Stimulated activated CD8-positive, alpha-beta memory T cell treated with anti-CD3 and anti-CD28 coated beads, Interleukin-7, amount 100 ng/mL, for 48 hours (primary cell): ENCODE measurements at regions not wholly inside any gene's neighbourhood (a gene's known extent, or its start where the extent isn't known, plus 50 kb on each side); places are given as distances from the start of the nearest gene placed in this dataset.

ENCODE experiments used
- DNase-seq, 2 donors: peaks; one replicate each; pipeline ENCODE4 v3.0.0-alpha.2; 2020; ENCODE audit warnings: low read depth in 1 of 2; ENCODE audit errors: extremely low read depth in 1 of 2

GRCh38 chr13:21949818-21950429 lies 279.1 kb downstream of the FGF9 start:
- DNase-seq: no peak

- DNase-seq: no peak
Measured at GRCh38 chr13:21956666-21957065, 285.8 kb downstream of the FGF9 start.

GRCh38 chr13:21957833-21958232 lies 287.0 kb downstream of the FGF9 start:
- no peak for DNase-seq

- no peak for DNase-seq
Measured at GRCh38 chr13:21960108-21960507, 289.2 kb downstream of the FGF9 start.

- no peak for DNase-seq
Measured at GRCh38 chr13:21964686-21965085, 293.8 kb downstream of the FGF9 start.

- DNase-seq: no peak
Measured at GRCh38 chr13:21965095-21965494, 294.2 kb downstream of the FGF9 start.

GRCh38 chr13:21966014-21966413 lies 295.1 kb downstream of the FGF9 start:
- no peak for DNase-seq

GRCh38 chr13:21967871-21968270 lies 297.0 kb downstream of the FGF9 start:
- no peak for DNase-seq

- DNase-seq: no peak
Measured at GRCh38 chr13:21970172-21970571, 299.3 kb downstream of the FGF9 start.

GRCh38 chr13:21970918-21971317 lies 300.0 kb downstream of the FGF9 start:
- no peak for DNase-seq

- no peak for DNase-seq
Measured at GRCh38 chr13:21971662-21972621, 301.1 kb downstream of the FGF9 start.

- DNase-seq: no peak
Measured at GRCh38 chr13:21973437-21974125, 302.7 kb downstream of the FGF9 start.

GRCh38 chr13:21974741-21975140 lies 303.9 kb downstream of the FGF9 start:
- DNase-seq: no peak

- DNase-seq: no peak
Measured at GRCh38 chr13:21976159-21976558, 305.3 kb downstream of the FGF9 start.

GRCh38 chr13:21979161-21979806 lies 308.4 kb downstream of the FGF9 start:
- DNase-seq: no peak

GRCh38 chr13:21980049-21980448 lies 309.2 kb downstream of the FGF9 start:
- no peak for DNase-seq

- DNase-seq: no peak
Measured at GRCh38 chr13:21984156-21984555, 313.3 kb downstream of the FGF9 start.

- no peak for DNase-seq
Measured at GRCh38 chr13:21986602-21987001, 315.7 kb downstream of the FGF9 start.

- no peak for DNase-seq
Measured at GRCh38 chr13:21987793-21988192, 316.9 kb downstream of the FGF9 start.

GRCh38 chr13:21988624-21989023 lies 317.8 kb downstream of the FGF9 start:
- no peak for DNase-seq

GRCh38 chr13:21996049-21996448 lies 325.2 kb downstream of the FGF9 start:
- DNase-seq: no peak
